Right atrium auricular region (tissue), 2 donors: ENCODE measurements at regions not wholly inside any gene's neighbourhood (a gene's known extent, or its start where the extent isn't known, plus 50 kb on each side); places are given as distances from the start of the nearest gene placed in this dataset.
"Not testable (repeated sequence)": the region's sequence is repeated elsewhere in the genome, so short reads cannot be mapped to it uniquely, and the experiment has no call there.

Experiments used
- DNase-seq: peaks from one replicate; pipeline ENCODE4 v3.0.0-alpha.2; 2019; ENCODE audit warnings: low spot score
- H3K27ac ChIP-seq, 2 donors: fragments of 200-600 bp; sonication (generic); 1 replicate in 1 of 2; 2 replicates in 1 of 2; pipeline ENCODE4 v1.5.1; 2016 to 2019
- H3K27me3 ChIP-seq, 2 donors: fragments of 200-600 bp; sonication (generic); one replicate each; pipeline versions ENCODE4 v1.5.1 to v1.6.0; 2017 to 2019
- H3K36me3 ChIP-seq: fragments of 200-600 bp; sonication (generic); one replicate; pipeline ENCODE4 v1.5.1; 2016
- H3K4me1 ChIP-seq, 2 donors: fragments of 200-600 bp; sonication (generic); one replicate each; pipeline versions ENCODE4 v1.5.1 to v1.6.0; 2017 to 2019
- H3K4me3 ChIP-seq, 2 donors: fragments of 200-600 bp; sonication (generic); 1 replicate in 1 of 2; 2 replicates in 1 of 2; pipeline ENCODE4 v1.5.1; 2017 to 2019; ENCODE audit warnings: mild to moderate bottlenecking in 1 of 2, moderate library complexity in 1 of 2
- H3K9me3 ChIP-seq, 2 donors: fragments of 200-600 bp; sonication (generic); one replicate each; pipeline ENCODE4 v1.5.1; 2019
- CTCF ChIP-seq, 2 donors: fragments of 200-600 bp; sonication (generic); IDR thresholded peaks; one replicate each; pipeline ENCODE4 v1.5.1; 2019; ENCODE audit warnings: antibody characterized with exemption in 2 of 2

- no peaks in the 10 kb centered on the region for H3K27me3 ChIP-seq
- TF ChIP-seq CTCF (IDR thresholded peaks at IDR 0.05): no peak
- no peaks in the 10 kb centered on the region for H3K36me3 ChIP-seq
- no peak overlapping the region for H3K27ac ChIP-seq
- H3K4me1 ChIP-seq: no peaks in the 10 kb centered on the region
- peak; percentile 70 for DNase-seq
- no peak overlapping the region for H3K4me3 ChIP-seq
- no peaks in the 10 kb centered on the region for H3K9me3 ChIP-seq
These were observed 114.8 kb upstream of the DAPK1 start for GRCh38 chr9:87382900-87383299.

GRCh38 chr9:87383344-87384150 lies 114.1 kb upstream of the DAPK1 start:
- Histone ChIP-seq H3K4me3 (no peak overlapping the region), H3K9me3 (no peaks in the 10 kb centered on the region), H3K27me3 (no peaks in the 10 kb centered on the region), H3K27ac (no peak overlapping the region), H3K36me3 (no peaks in the 10 kb centered on the region), H3K4me1 (no peaks in the 10 kb centered on the region)
- DNase-seq: no peak
- no peak for TF ChIP-seq CTCF (IDR thresholded peaks at IDR 0.05)

GRCh38 chr9:87386490-87387025 lies 111.1 kb upstream of the DAPK1 start:
- Histone ChIP-seq H3K9me3 (no peaks in the 10 kb centered on the region), H3K36me3 (no peaks in the 10 kb centered on the region), H3K4me1 (no peaks in the 10 kb centered on the region), H3K27ac (no peak overlapping the region), H3K4me3 (no peak overlapping the region), H3K27me3 (no peaks in the 10 kb centered on the region)
- no peak for TF ChIP-seq CTCF (IDR thresholded peaks at IDR 0.05)
- DNase-seq: no peak

- H3K36me3 ChIP-seq: no peaks in the 10 kb centered on the region
- no peaks in the 10 kb centered on the region for H3K9me3 ChIP-seq
- H3K27me3 ChIP-seq: no peaks in the 10 kb centered on the region
- DNase-seq: no peak
- no peak for TF ChIP-seq CTCF (IDR thresholded peaks at IDR 0.05)
- no peak overlapping the region for H3K4me3 ChIP-seq
- H3K27ac ChIP-seq: no peak overlapping the region
- no peaks in the 10 kb centered on the region for H3K4me1 ChIP-seq
These were observed 110.2 kb upstream of the DAPK1 start for GRCh38 chr9:87387351-87388011.

GRCh38 chr9:87388708-87389107 lies 109.0 kb upstream of the DAPK1 start:
- H3K9me3 ChIP-seq, H3K36me3 ChIP-seq, DNase-seq, H3K4me1 ChIP-seq, H3K27me3 ChIP-seq, H3K27ac ChIP-seq, H3K4me3 ChIP-seq: not testable (repeated sequence)

GRCh38 chr9:87389936-87390335 lies 107.7 kb upstream of the DAPK1 start:
- H3K36me3 ChIP-seq: no peaks in the 10 kb centered on the region
- TF ChIP-seq CTCF (IDR thresholded peaks at IDR 0.05): no peak
- no peaks in the 10 kb centered on the region for H3K27me3 ChIP-seq
- no peak for DNase-seq
- no peaks in the 10 kb centered on the region for H3K9me3 ChIP-seq
- no peak overlapping the region for H3K4me3 ChIP-seq
- H3K4me1 ChIP-seq: no peaks in the 10 kb centered on the region
- no peak overlapping the region for H3K27ac ChIP-seq
